HG03196 (cell line): ENCODE measurements at regions not wholly inside any gene's neighbourhood (a gene's known extent, or its start where the extent isn't known, plus 50 kb on each side); places are given as distances from the start of the nearest gene placed in this dataset.
"Not testable (repeated sequence)": the region's sequence is repeated elsewhere in the genome, so short reads cannot be mapped to it uniquely, and the experiment has no call there.

Experiments
- ATAC-seq: cut with Tn5 transposase; IDR thresholded peaks from one replicate; pipeline ENCODE4 v1.9.1; 2021; ENCODE audit not compliant: unreplicated experiment

DNA sequence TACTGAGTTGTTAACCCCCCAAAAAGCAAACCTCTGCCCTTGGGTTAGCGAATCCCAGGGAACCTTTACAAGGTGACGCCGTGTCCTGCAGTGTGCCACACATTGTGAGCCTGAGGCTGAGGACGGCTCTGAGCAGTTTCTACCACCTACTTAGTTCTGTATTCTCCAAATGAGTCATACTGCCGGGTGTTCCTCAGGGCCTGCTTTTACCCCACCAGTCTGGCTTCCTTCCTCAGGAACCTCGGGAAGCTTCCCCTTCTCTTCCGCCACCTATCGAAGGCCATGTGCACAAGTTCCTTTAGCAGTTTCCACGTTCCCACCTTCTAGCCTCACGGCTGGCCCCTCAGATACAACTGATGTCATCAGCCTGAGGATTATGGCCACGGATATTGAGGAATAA, 384.0 kb upstream of the TPM1 start:
- no peak for ATAC-seq

GRCh38 chr15:62663547-62663946, 379.0 kb upstream of the TPM1 start:
- ATAC-seq = no peak

- ATAC-seq = no peak
Observed at GRCh38 chr15:62665449-62665848, 377.1 kb upstream of the TPM1 start.

GRCh38 chr15:62666046-62666445, 376.5 kb upstream of the TPM1 start:
- no peak for ATAC-seq

- ATAC-seq = no peak
Observed at GRCh38 chr15:62672268-62672667, 370.3 kb upstream of the TPM1 start.

DNA sequence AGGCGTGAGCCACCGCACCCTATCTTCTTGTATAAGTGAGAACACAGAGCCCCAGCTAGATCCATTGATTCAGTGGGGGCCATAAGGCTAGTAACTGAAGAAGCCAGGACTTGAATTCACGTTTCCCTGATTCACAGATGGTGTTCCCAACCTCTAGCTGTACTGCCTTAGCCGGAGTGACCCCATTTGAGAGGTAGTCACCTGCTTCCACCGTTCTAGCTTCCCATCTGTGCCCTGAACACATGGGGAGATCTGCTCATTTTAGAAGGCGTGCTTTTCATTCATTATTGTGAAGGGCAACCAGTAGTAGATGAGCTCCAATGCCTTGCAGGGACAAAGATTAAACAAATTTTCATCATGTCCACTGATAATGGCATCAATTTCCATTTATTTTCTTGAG, 365.7 kb upstream of the TPM1 start:
- ATAC-seq = no peak

DNA sequence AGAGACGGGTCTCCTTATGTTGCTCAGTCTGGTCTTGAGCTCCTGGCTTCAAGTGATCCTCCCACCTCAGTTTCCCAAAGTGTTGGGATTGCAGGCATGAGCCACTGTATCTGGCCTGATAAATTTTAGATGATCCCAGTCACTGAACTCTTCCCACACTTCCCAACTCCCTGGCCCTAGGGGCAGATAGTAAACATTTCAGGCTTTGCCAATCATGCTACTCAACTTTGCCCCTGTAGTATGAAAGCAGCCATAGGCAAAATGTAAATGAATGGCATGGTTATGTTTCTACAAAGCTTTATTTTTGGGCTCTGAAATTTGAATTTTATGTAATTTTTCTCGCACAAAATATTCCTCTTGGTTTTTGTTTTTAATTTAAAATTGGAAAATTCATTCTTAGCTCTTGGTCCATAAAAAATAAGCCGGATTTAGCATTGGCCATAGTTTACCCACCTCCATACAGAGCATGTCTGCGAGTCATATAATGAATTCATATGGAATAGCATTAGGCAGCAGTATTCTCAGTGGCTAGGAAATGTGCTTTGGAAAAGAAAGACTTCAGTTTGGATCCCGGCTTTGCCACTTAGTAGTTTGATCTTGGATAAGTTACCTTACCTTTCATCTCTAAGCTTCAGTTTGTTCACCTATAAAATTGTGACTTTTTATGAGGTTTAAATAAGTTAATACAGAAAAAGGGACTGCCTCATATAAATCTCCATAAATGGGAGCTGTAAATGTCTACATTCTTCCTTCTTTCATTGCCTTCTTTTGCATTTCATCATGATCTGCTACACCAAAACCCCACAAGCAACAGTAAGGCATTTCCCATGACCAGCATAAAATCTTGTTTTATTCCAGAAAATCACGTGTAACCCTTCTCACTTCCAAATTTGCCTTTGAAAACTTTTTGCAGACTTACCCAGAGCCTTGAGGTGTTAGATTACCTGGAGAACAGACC, 360.3 kb upstream of the TPM1 start:
- no peak for ATAC-seq

- ATAC-seq = not testable (repeated sequence)
Observed at GRCh38 chr15:62683192-62683591, 359.4 kb upstream of the TPM1 start.

DNA sequence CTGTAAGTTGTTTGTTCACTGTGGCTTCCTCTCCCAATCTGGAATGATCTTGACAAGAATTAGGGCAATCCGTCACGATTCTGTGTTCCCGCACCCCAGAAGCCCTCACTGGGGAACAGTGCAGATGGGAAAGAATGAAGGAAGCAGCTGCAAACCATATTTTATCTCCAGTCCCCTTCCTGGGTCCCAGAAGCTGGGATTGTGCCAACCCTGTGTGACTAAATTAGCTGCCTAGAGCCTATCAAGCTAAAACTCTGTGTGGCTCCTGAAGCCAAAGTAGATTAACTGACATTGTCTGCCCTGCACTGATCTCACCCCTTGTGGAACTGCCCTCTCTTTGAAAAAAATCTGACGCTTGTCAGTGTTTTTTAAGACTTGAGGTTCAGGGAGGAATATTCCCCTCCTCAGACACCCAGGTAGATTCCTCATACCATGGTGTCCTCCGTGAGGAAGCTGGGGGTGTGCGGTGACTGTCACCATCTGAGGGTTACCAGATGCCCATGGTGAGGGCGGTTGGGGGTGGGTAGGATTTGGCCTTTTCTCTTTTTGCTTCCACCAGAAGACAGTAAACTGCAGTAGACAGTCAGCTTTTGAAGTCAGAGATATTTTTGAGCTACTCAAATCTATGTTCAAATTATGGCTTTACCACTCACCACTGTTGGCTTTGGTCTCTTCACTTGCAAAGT, 358.3 kb upstream of the TPM1 start:
- no peak for ATAC-seq

GRCh38 chr15:62691008-62691407, 351.5 kb upstream of the TPM1 start:
- no peak for ATAC-seq

- no peak for ATAC-seq
Observed at GRCh38 chr15:62697636-62698035, 344.9 kb upstream of the TPM1 start.

DNA sequence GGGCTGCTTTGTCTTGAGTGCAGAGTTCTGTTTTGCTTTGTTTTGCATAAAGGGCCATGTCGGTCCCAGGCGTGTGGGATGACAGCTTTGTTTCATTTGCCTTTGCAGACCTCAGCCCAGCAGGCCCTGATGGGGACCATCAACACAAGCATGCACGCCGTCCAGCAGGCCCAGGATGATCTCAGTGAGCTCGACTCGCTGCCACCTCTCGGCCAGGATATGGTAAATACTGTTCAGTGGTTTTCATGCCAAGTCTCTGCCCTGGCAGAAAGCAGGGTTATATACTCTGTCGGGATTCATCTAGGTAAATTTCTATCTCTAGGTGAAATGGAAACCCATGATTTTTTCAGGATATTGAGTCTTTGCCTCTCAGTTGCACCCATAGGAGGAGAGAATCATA, 343.9 kb upstream of the TPM1 start:
- ATAC-seq = no peak

DNA sequence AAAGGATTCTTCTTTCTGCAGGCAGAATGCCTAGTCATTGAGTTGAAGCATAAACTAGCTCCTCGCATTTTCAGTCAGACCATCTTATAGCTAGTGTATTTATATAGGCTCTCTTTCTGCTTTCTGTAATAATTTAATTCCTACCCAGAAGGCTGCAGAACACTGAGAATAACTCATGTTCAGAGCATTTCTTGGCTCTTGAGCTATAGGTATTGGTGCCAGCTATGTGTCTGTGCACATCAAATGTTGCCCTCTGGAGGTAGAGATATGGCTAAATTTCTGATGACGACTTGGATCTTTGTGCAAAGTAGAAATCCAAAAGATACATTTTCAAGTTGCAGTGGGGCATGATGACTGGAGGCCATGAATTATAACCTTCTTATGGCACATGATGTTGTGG, 336.2 kb upstream of the TPM1 start:
- no peak for ATAC-seq

DNA sequence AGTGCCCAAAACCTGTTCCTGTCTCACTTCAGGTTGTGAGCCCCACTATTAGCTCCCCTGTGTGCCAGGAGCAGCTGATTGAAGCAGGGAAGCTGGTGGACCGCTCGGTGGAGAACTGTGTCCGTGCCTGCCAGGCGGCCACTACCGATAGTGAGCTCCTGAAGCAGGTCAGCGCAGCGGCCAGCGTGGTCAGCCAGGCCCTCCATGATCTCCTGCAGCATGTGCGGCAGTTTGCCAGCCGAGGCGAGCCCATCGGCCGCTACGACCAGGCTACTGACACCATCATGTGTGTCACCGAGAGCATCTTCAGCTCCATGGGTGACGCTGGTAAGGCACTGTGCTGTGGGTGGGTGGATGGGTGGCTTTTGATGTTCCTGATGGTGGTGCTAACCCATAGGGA, 334.1 kb upstream of the TPM1 start:
- no peak for ATAC-seq

DNA sequence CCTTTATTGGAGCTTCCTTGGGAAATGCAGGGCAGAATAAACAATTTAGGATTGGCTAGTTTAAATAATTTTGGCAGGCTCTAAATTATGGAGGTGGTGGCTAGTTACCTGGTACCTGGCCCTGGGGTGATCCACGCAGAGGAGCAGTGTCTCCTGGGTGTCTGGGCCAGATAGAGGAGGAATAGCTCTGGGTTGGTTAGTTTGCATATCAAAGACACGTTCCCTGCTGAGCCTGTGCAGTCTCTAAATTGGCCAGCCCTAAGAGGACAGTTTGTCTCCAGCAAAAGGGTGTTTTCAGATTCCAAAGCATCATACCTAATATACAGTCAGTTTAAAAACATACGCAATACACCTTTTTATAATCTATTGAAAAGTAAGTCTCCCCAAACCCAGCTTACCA, 333.3 kb upstream of the TPM1 start:
- ATAC-seq = no peak

- ATAC-seq = no peak
Observed at GRCh38 chr15:62711691-62712454, 330.7 kb upstream of the TPM1 start.

DNA sequence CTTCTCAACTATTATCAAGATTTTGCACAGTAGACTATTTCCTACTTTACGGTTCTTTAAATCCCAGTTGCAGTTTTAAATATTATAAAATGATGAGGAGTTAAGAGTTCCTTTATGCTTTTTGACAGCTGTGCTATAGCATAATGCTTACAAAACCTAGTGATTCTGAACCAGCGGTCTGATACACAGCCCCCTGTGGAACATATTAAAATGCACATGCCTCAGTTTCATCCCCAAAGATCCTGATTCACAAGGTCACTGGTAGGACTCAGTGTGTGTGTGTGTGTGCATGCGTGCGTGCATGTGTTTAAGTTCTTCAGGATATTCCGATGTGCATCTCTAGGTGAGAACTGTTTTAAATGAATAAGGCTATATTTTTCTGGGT, 330.1 kb upstream of the TPM1 start:
- ATAC-seq = no peak

GRCh38 chr15:62715946-62716345, 326.6 kb upstream of the TPM1 start:
- ATAC-seq = no peak

- no peak for ATAC-seq
Observed at GRCh38 chr15:62717496-62717895, 325.1 kb upstream of the TPM1 start.

DNA sequence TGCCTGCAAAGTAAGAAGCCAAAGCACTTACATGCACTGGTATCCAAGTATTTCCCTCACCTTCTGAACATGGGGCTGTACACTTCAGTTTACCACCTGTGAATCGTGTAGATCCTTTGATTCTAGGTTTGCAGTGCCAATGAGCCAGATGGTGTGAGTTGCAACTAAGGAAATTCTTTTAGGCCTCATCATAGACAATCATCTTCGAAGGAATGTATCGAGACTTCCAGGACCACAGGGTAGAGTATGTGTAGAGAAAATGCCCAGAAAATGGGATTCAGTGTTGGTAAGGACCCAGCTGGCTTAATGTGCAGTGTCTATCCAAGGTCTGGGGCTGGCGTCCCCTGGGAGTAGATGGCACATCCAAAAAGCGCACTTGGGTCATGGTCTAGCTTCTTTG, 323.2 kb upstream of the TPM1 start:
- no peak for ATAC-seq

- ATAC-seq = no peak
Observed at GRCh38 chr15:62722237-62722636, 320.3 kb upstream of the TPM1 start.

- ATAC-seq = no peak
Observed at GRCh38 chr15:62726461-62726860, 316.1 kb upstream of the TPM1 start.
